CD4-positive, alpha-beta memory T cell (primary cell): ENCODE measurements at regions not wholly inside any gene's neighbourhood (a gene's known extent, or its start where the extent isn't known, plus 50 kb on each side); places are given as distances from the start of the nearest gene placed in this dataset.
"Not testable (repeated sequence)": the region's sequence is repeated elsewhere in the genome, so short reads cannot be mapped to it uniquely, and the experiment has no call there.

Experiments used
- CTCF ChIA-PET: fragments of 350-600 bp; sonication (Branson Sonifier 250); formaldehyde crosslinking; loops from one replicate; lab custom pipeline; 2021; ENCODE audit warnings: inconsistent platforms; ENCODE audit not compliant: partially characterized antibody; lab: Charles Lee
- POLR2A ChIA-PET: fragments of 350-600 bp; sonication (Branson Sonifier 250); formaldehyde crosslinking; loops from one replicate; lab custom pipeline; 2021; ENCODE audit not compliant: partially characterized antibody; lab: Charles Lee
- DNase-seq, 5 donors: peaks; one replicate each; pipeline versions ENCODE4 v3.0.0 to v3.0.0-alpha.2; 2020 to 2022; ENCODE audit warnings: mixed read lengths in 1 of 5
- H3K27ac ChIP-seq: one replicate; pipeline ENCODE4 v1.7.0; 2013; ENCODE audit warnings: low read depth, low read length
- H3K27me3 ChIP-seq: 2 replicates; pipeline ENCODE4 v1.7.0; 2013; ENCODE audit warnings: mild to moderate bottlenecking, low read length, moderate library complexity; ENCODE audit not compliant: insufficient read depth
- H3K36me3 ChIP-seq: 2 replicates; pipeline ENCODE4 v1.7.0; 2013; ENCODE audit warnings: mild to moderate bottlenecking, low read length, moderate library complexity; ENCODE audit not compliant: insufficient read depth
- H3K4me1 ChIP-seq: 2 replicates; pipeline ENCODE4 v1.7.0; 2013; ENCODE audit warnings: mild to moderate bottlenecking, low read length, moderate library complexity; ENCODE audit not compliant: insufficient read depth
- H3K4me3 ChIP-seq, 2 donors: one replicate each; pipeline ENCODE4 v1.7.0; 2013; ENCODE audit warnings: low read length in 2 of 2, mild to moderate bottlenecking in 1 of 2
- H3K9me3 ChIP-seq, 2 donors: one replicate each; pipeline ENCODE4 v1.7.0; 2013; ENCODE audit warnings: low read length in 2 of 2, control low read depth in 1 of 2; ENCODE audit not compliant: control insufficient read depth in 1 of 2
- H3K27ac Mint-ChIP-seq, 7 donors: one replicate each; pipeline ENCODE4 v1.8.0; 2020 to 2021; ENCODE audit warnings: mixed read lengths in 7 of 7, mild to moderate bottlenecking in 6 of 7, inconsistent platforms in 3 of 7, moderate library complexity in 3 of 7
- H3K27me3 Mint-ChIP-seq, 2 donors: one replicate each; pipeline ENCODE4 v1.8.0; 2020 to 2021; ENCODE audit warnings: mixed read lengths in 2 of 2
- H3K36me3 Mint-ChIP-seq, 2 donors: one replicate each; pipeline ENCODE4 v1.8.0; 2020 to 2021; ENCODE audit warnings: mixed read lengths in 2 of 2, inconsistent platforms in 1 of 2, mild to moderate bottlenecking in 1 of 2
- H3K4me1 Mint-ChIP-seq, 4 donors: one replicate each; pipeline ENCODE4 v1.8.0; 2020 to 2021; ENCODE audit warnings: mixed read lengths in 4 of 4, mild to moderate bottlenecking in 1 of 4
- H3K4me3 Mint-ChIP-seq, 8 donors: one replicate each; pipeline ENCODE4 v1.8.0; 2020 to 2021; ENCODE audit warnings: mixed read lengths in 8 of 8, mild to moderate bottlenecking in 7 of 8, moderate library complexity in 6 of 8, inconsistent platforms in 3 of 8
- H3K9me3 Mint-ChIP-seq, 8 donors: one replicate each; pipeline ENCODE4 v1.8.0; 2020 to 2021; ENCODE audit warnings: mixed read lengths in 8 of 8, mild to moderate bottlenecking in 5 of 8, inconsistent platforms in 3 of 8, moderate library complexity in 1 of 8
- intact Hi-C: fragments of 100-400 bp; cut with micrococcal nuclease; formaldehyde crosslinking; loops from one replicate; pipeline ENCODE4 v1.15.1; 2023

- H3K9me3 Mint-ChIP-seq, result peaks cover under 1 to 31% (median 11%) of the 10 kb centered on the region in 8 donors
- H3K27ac Mint-ChIP-seq, intact Hi-C loops, H3K27ac ChIP-seq, H3K4me1 ChIP-seq, H3K4me3 Mint-ChIP-seq, DNase-seq, CTCF ChIA-PET, H3K9me3 ChIP-seq, H3K36me3 Mint-ChIP-seq, H3K27me3 ChIP-seq, H3K4me1 Mint-ChIP-seq, H3K4me3 ChIP-seq, POLR2A ChIA-PET, H3K36me3 ChIP-seq: not testable (repeated sequence)
- peaks cover 10 to 12% of the 10 kb centered on the region in 2 donors for H3K27me3 Mint-ChIP-seq
These were observed 390.4 kb downstream of the RPS24 start for GRCh38 chr10:78424050-78424449.

- Histone ChIP-seq H3K9me3 (peaks cover 0 to 3% of the 10 kb centered on the region in 2 donors), H3K27me3 (no peaks in the 10 kb centered on the region), H3K36me3 (no peaks in the 10 kb centered on the region), H3K4me1 (no peaks in the 10 kb centered on the region), H3K4me3 (no peak overlapping the region), H3K27ac (no peak overlapping the region)
- CTCF ChIA-PET, result no interaction called here
- Mint-ChIP-seq H3K4me1 (no peaks in the 10 kb centered on the region), H3K9me3 (peaks cover 2 to 33% (median 15%) of the 10 kb centered on the region in 8 donors), H3K27me3 (peaks cover 14 to 19% of the 10 kb centered on the region in 2 donors), H3K27ac (no peak overlapping the region), H3K4me3 (no peak overlapping the region), H3K36me3 (no peaks in the 10 kb centered on the region)
- DNase-seq, result no peak
- POLR2A ChIA-PET, result no interaction called here
- intact Hi-C loops, result no loop called here
These were observed 391.1 kb downstream of the RPS24 start for GRCh38 chr10:78424723-78425122.

- Histone ChIP-seq H3K4me1 (no peaks in the 10 kb centered on the region), H3K27me3 (no peaks in the 10 kb centered on the region), H3K27ac (no peak overlapping the region), H3K9me3 (peaks cover 0 to 3% of the 10 kb centered on the region in 2 donors), H3K36me3 (no peaks in the 10 kb centered on the region), H3K4me3 (no peak overlapping the region)
- no peak overlapping the region for H3K27ac Mint-ChIP-seq
- no peaks in the 10 kb centered on the region for H3K36me3 Mint-ChIP-seq
- CTCF ChIA-PET, result no interaction called here
- peaks cover 2 to 33% (median 15%) of the 10 kb centered on the region in 8 donors for H3K9me3 Mint-ChIP-seq
- no peak overlapping the region for H3K4me3 Mint-ChIP-seq
- DNase-seq, result no peak
- no peaks in the 10 kb centered on the region for H3K4me1 Mint-ChIP-seq
- peaks cover 15 to 17% of the 10 kb centered on the region in 2 donors for H3K27me3 Mint-ChIP-seq
- POLR2A ChIA-PET, result no interaction called here
- intact Hi-C loops, result no loop called here
These were observed 392.5 kb downstream of the RPS24 start for GRCh38 chr10:78426181-78426580.

DNA sequence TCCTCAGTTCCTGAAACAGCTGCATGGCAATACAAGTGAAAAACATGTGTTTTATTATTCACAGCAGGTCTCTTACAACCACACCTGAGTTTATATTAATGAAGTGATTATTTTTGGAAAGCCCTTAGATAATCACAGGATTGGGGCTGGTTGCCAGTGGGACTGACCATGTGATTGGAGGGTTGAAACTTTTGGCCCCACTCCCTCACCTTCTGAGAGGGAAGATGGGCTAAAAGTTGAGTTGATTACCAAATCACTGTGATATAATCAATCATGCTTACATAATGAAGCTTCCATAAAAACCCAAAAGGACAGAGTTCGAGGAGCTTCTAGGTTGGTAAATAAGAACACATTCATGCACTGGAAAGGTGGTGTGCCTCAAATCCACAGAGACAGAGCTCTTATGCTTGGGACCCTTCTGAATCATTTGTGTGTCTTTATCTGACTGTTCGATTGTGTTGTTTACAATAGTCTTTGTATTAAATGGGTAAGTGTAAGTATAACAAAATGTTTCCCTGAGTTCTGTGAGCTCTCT, 393.9 kb downstream of the RPS24 start:
- Mint-ChIP-seq H3K36me3 (no peaks in the 10 kb centered on the region), H3K4me1 (no peaks in the 10 kb centered on the region), H3K9me3 (peaks cover 2 to 33% (median 15%) of the 10 kb centered on the region in 8 donors), H3K27ac (no peak overlapping the region), H3K27me3 (peaks cover 16 to 20% of the 10 kb centered on the region in 2 donors), H3K4me3 (no peak overlapping the region)
- H3K27ac ChIP-seq, result no peak overlapping the region
- ChIA-PET CTCF (no interaction called here), POLR2A (no interaction called here)
- no peak for DNase-seq
- H3K9me3 ChIP-seq, result peaks cover 0 to 3% of the 10 kb centered on the region in 2 donors
- no peak overlapping the region for H3K4me3 ChIP-seq
- H3K4me1 ChIP-seq, result no peaks in the 10 kb centered on the region
- no peaks in the 10 kb centered on the region for H3K36me3 ChIP-seq
- H3K27me3 ChIP-seq, result no peaks in the 10 kb centered on the region
- intact Hi-C loops, result no loop called here

DNA sequence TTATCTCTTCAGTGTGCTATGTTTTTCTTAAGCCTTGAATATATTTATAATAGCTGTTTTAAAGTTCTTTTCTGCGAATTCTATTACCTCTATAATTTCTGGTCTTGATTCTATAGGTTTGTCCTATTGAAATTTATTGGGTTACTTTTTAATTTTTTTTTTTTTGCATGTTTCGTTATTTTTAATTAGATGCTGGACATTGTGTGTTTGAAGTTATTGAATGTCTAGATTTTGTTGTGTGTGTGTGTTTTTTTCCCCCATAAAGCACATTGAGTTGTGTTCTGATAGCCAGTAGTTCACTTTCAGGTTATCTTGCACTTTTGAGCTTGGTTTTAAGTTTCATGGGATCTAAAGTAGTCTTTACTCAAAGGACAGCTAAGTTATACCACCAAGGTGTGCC, 394.9 kb downstream of the RPS24 start:
- no peak overlapping the region for H3K4me3 ChIP-seq
- H3K9me3 ChIP-seq, result peaks cover 0 to 3% of the 10 kb centered on the region in 2 donors
- no peak overlapping the region for H3K27ac Mint-ChIP-seq
- intact Hi-C loops, result no loop called here
- CTCF ChIA-PET, result no interaction called here
- no peaks in the 10 kb centered on the region for H3K4me1 ChIP-seq
- DNase-seq, result no peak
- H3K4me1 Mint-ChIP-seq, result no peaks in the 10 kb centered on the region
- peaks cover 2 to 33% (median 15%) of the 10 kb centered on the region in 8 donors for H3K9me3 Mint-ChIP-seq
- POLR2A ChIA-PET, result no interaction called here
- no peak overlapping the region for H3K4me3 Mint-ChIP-seq
- H3K27me3 Mint-ChIP-seq, result peaks cover 12 to 18% of the 10 kb centered on the region in 2 donors
- no peaks in the 10 kb centered on the region for H3K36me3 Mint-ChIP-seq
- no peaks in the 10 kb centered on the region for H3K27me3 ChIP-seq
- no peaks in the 10 kb centered on the region for H3K36me3 ChIP-seq
- H3K27ac ChIP-seq, result no peak overlapping the region

GRCh38 chr10:78429984-78430383, 396.3 kb downstream of the RPS24 start:
- Mint-ChIP-seq H3K9me3 (peaks cover 2 to 27% (median 12%) of the 10 kb centered on the region in 8 donors), H3K27me3 (peaks cover 12 to 18% of the 10 kb centered on the region in 2 donors), H3K27ac (no peak overlapping the region), H3K4me3 (no peak overlapping the region), H3K36me3 (no peaks in the 10 kb centered on the region), H3K4me1 (no peaks in the 10 kb centered on the region)
- no peak overlapping the region for H3K27ac ChIP-seq
- no peak for DNase-seq
- intact Hi-C loops, result no loop called here
- H3K36me3 ChIP-seq, result no peaks in the 10 kb centered on the region
- H3K4me1 ChIP-seq, result no peaks in the 10 kb centered on the region
- H3K27me3 ChIP-seq, result no peaks in the 10 kb centered on the region
- ChIA-PET POLR2A (no interaction called here), CTCF (interaction anchor here (1.0 kb wide), 1 partner anchor 765 kb away, joined by 3 read pairs; no protein-coding TSS in a partner anchor)
- no peak overlapping the region for H3K4me3 ChIP-seq
- peaks cover 0 to 3% of the 10 kb centered on the region in 2 donors for H3K9me3 ChIP-seq

DNA sequence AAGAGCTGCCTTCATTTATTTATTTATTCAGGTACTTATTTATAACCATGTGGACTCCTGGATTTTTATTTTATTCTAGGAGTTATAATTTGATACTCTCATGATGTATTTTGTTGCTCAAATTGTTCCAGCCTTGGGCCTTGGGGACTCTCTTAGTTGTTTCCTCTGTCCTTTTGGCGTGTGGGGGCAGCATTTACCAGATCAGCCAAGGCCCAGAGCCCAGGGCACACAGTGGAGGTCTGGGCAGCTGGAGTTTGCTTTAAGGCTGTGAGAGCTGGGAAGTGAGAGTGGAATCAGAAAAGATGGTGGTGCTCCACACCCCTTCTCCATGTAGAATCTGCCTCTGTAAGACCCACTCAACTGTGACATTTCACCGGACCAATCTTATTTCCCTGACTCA, 398.9 kb downstream of the RPS24 start:
- Histone ChIP-seq H3K27me3 (no peaks in the 10 kb centered on the region), H3K9me3 (no peaks in the 10 kb centered on the region), H3K27ac (no peak overlapping the region), H3K4me1 (no peaks in the 10 kb centered on the region), H3K4me3 (no peak overlapping the region), H3K36me3 (no peaks in the 10 kb centered on the region)
- Mint-ChIP-seq H3K9me3 (peaks cover 2 to 9% (median 5%) of the 10 kb centered on the region in 8 donors), H3K27ac (no peak overlapping the region), H3K27me3 (peaks cover 17 to 29% of the 10 kb centered on the region in 2 donors), H3K36me3 (no peaks in the 10 kb centered on the region), H3K4me1 (no peaks in the 10 kb centered on the region), H3K4me3 (no peak overlapping the region)
- intact Hi-C loops, result no loop called here
- no peak for DNase-seq
- ChIA-PET POLR2A (no interaction called here), CTCF (no interaction called here)
